ENCODE measurements at regions not wholly inside any gene's neighbourhood (a gene's known extent, or its start where the extent isn't known, plus 50 kb on each side); places are given as distances from the start of the nearest gene placed in this dataset.

- DNase-seq (ENCODE audit: low spot score), result no peak
Observed at GRCh38 chr10:21021843-21022594, 124.9 kb upstream of the NEBL start.

GRCh38 chr10:21021231-21021630 is 124.1 kb upstream of the NEBL start:
- no peak for DNase-seq (ENCODE audit: low spot score)

- peak; percentile 3 for DNase-seq (ENCODE audit: low spot score)
Observed at GRCh38 chr10:21020545-21020944, 123.4 kb upstream of the NEBL start.

GRCh38 chr10:21019436-21019835 is 122.3 kb upstream of the NEBL start:
- DNase-seq (ENCODE audit: low spot score), result no peak

GRCh38 chr10:21015851-21016250 is 118.7 kb upstream of the NEBL start:
- no peak for DNase-seq (ENCODE audit: low spot score)

GRCh38 chr10:21014141-21014540 is 117.0 kb upstream of the NEBL start:
- no peak for DNase-seq (ENCODE audit: low spot score)

- DNase-seq (ENCODE audit: low spot score), result no peak
Observed at GRCh38 chr10:21011433-21012018, 114.4 kb upstream of the NEBL start.

- no peak for DNase-seq (ENCODE audit: low spot score)
Observed at GRCh38 chr10:21010615-21011014, 113.5 kb upstream of the NEBL start.

- no peak for DNase-seq (ENCODE audit: low spot score)
Observed at GRCh38 chr10:21003240-21003822, 106.2 kb upstream of the NEBL start.

- no peak for DNase-seq (ENCODE audit: low spot score)
Observed at GRCh38 chr10:21002091-21002878, 105.2 kb upstream of the NEBL start.

GRCh38 chr10:20999699-21000098 is 102.6 kb upstream of the NEBL start:
- no peak for DNase-seq (ENCODE audit: low spot score)

GRCh38 chr10:20998036-20998435 is 100.9 kb upstream of the NEBL start:
- no peak for DNase-seq (ENCODE audit: low spot score)

GRCh38 chr10:20995123-20995987 is 98.2 kb upstream of the NEBL start:
- DNase-seq (ENCODE audit: low spot score), result no peak

GRCh38 chr10:20993830-20994527 is 96.9 kb upstream of the NEBL start:
- DNase-seq (ENCODE audit: low spot score), result no peak

- DNase-seq (ENCODE audit: low spot score), result peak; percentile 2
Observed at GRCh38 chr10:20993389-20993788, 96.3 kb upstream of the NEBL start.

GRCh38 chr10:20991526-20991925 is 94.4 kb upstream of the NEBL start:
- DNase-seq (ENCODE audit: low spot score), result no peak

- DNase-seq (ENCODE audit: low spot score), result peak; percentile 70
Observed at GRCh38 chr10:20990604-20991003, 93.5 kb upstream of the NEBL start.

- no peak for DNase-seq (ENCODE audit: low spot score)
Observed at GRCh38 chr10:20988357-20988983, 91.4 kb upstream of the NEBL start.

- DNase-seq (ENCODE audit: low spot score), result no peak
Observed at GRCh38 chr10:20986049-20986448, 88.9 kb upstream of the NEBL start.

GRCh38 chr10:20984662-20985061 is 87.6 kb upstream of the NEBL start:
- DNase-seq (ENCODE audit: low spot score), result no peak

Measured in kidney tubule cell (primary cell).